ENCODE measurements at regions not wholly inside any gene's neighbourhood (a gene's known extent, or its start where the extent isn't known, plus 50 kb on each side); places are given as distances from the start of the nearest gene placed in this dataset.

- 72 to 82% (median 77%) methylated on average over 11 of the region's 11 CpGs for WGBS, 4 donors
- no peaks in the 10 kb centered on the region for H3K9me3 ChIP-seq (replicated peaks in 1 of 3)
- no peak overlapping the region for H3K4me3 ChIP-seq
- H3K27ac ChIP-seq, result no peak overlapping the region
- H3K27me3 ChIP-seq, result no peaks in the 10 kb centered on the region
- H3K36me3 ChIP-seq (replicated peaks in 1 of 2), result no peaks in the 10 kb centered on the region
- no peak for DNase-seq
- no peaks in the 10 kb centered on the region for H3K4me1 ChIP-seq (replicated peaks in 1 of 2)
- TF ChIP-seq CTCF (IDR thresholded peaks at IDR 0.05), result no peak
- TF ChIP-seq POLR2A (IDR thresholded peaks at IDR 0.05), result no peak
- intact Hi-C loops (cut with DNase I), result no loop called here
Observed at GRCh38 chr3:66889750-66890494, 108.2 kb upstream of the KBTBD8 start.

- H3K4me3 ChIP-seq, result no peak overlapping the region
- no peaks in the 10 kb centered on the region for H3K27me3 ChIP-seq
- WGBS, 4 donors, result 65 to 75% (median 70%) methylated on average over 6 of the region's 6 CpGs
- H3K9me3 ChIP-seq (replicated peaks in 1 of 3), result no peaks in the 10 kb centered on the region
- H3K4me1 ChIP-seq (replicated peaks in 1 of 2), result no peaks in the 10 kb centered on the region
- H3K27ac ChIP-seq, result no peak overlapping the region
- DNase-seq, result no peak
- TF ChIP-seq CTCF (IDR thresholded peaks at IDR 0.05), result no peak
- TF ChIP-seq POLR2A (IDR thresholded peaks at IDR 0.05), result no peak
- H3K36me3 ChIP-seq (replicated peaks in 1 of 2), result no peaks in the 10 kb centered on the region
- intact Hi-C loops (cut with DNase I), result no loop called here
Observed at GRCh38 chr3:66898155-66898554, 100.0 kb upstream of the KBTBD8 start.

GRCh38 chr3:66904336-66904735, 93.8 kb upstream of the KBTBD8 start:
- H3K9me3 ChIP-seq (replicated peaks in 1 of 3), result no peaks in the 10 kb centered on the region
- no peak overlapping the region for H3K4me3 ChIP-seq
- H3K4me1 ChIP-seq (replicated peaks in 1 of 2), result no peaks in the 10 kb centered on the region
- H3K27me3 ChIP-seq, result no peaks in the 10 kb centered on the region
- no peak for DNase-seq
- TF ChIP-seq POLR2A (IDR thresholded peaks at IDR 0.05) (no peak), CTCF (IDR thresholded peaks at IDR 0.05) (no peak)
- H3K27ac ChIP-seq, result no peak overlapping the region
- intact Hi-C loops (cut with DNase I), result no loop called here
- 41 to 68% (median 44%) methylated on average over 2 of the region's 2 CpGs for WGBS, 4 donors
- no peaks in the 10 kb centered on the region for H3K36me3 ChIP-seq (replicated peaks in 1 of 2)

- no peaks in the 10 kb centered on the region for H3K9me3 ChIP-seq (replicated peaks in 1 of 3)
- 23 to 38% (median 29%) methylated on average over 2 of the region's 2 CpGs for WGBS, 4 donors
- no peak overlapping the region for H3K4me3 ChIP-seq
- TF ChIP-seq CTCF (IDR thresholded peaks at IDR 0.05) (no peak), POLR2A (IDR thresholded peaks at IDR 0.05) (no peak)
- no peaks in the 10 kb centered on the region for H3K36me3 ChIP-seq (replicated peaks in 1 of 2)
- H3K4me1 ChIP-seq (replicated peaks in 1 of 2), result no peaks in the 10 kb centered on the region
- H3K27ac ChIP-seq, result no peak overlapping the region
- no peak for DNase-seq
- intact Hi-C loops (cut with DNase I), result no loop called here
- no peaks in the 10 kb centered on the region for H3K27me3 ChIP-seq
Observed at GRCh38 chr3:66904831-66905493, 93.1 kb upstream of the KBTBD8 start.

All from adrenal gland (tissue), 9 donors.